Trophoblast cell (in vitro differentiated cells and primary cell): ENCODE measurements at regions not wholly inside any gene's neighbourhood (a gene's known extent, or its start where the extent isn't known, plus 50 kb on each side); places are given as distances from the start of the nearest gene placed in this dataset.
"Not testable (repeated sequence)": the region's sequence is repeated elsewhere in the genome, so short reads cannot be mapped to it uniquely, and the experiment has no call there.

ENCODE experiments used
- DNase-seq, 2 donors: peaks; one replicate each; pipeline ENCODE4 v3.0.0-alpha.2; 2016
- H2AFZ ChIP-seq: 2 replicates; pipeline ENCODE4 v1.6.1; 2013; ENCODE audit warnings: low read length, moderate library complexity, mild to moderate bottlenecking; ENCODE audit not compliant: insufficient read depth, poor library complexity
- H2AK5ac ChIP-seq: 2 replicates; pipeline ENCODE4 v1.6.1; 2013; ENCODE audit warnings: mild to moderate bottlenecking, low read length
- H2BK120ac ChIP-seq: 2 replicates; pipeline ENCODE4 v1.6.1; 2013; ENCODE audit warnings: low read length, mild to moderate bottlenecking, moderate library complexity; ENCODE audit not compliant: insufficient read depth, poor library complexity
- H2BK12ac ChIP-seq: 2 replicates; pipeline ENCODE4 v1.6.1; 2013; ENCODE audit warnings: mild to moderate bottlenecking, low read length, moderate library complexity
- H2BK5ac ChIP-seq: 2 replicates; pipeline ENCODE4 v1.6.1; 2013; ENCODE audit warnings: low read length, low read depth, moderate library complexity, mild to moderate bottlenecking; ENCODE audit not compliant: poor library complexity
- H3K14ac ChIP-seq: 2 replicates; pipeline ENCODE4 v1.6.1; 2013; ENCODE audit warnings: mild to moderate bottlenecking, low read length
- H3K18ac ChIP-seq: 2 replicates; pipeline ENCODE4 v1.6.1; 2013; ENCODE audit warnings: mild to moderate bottlenecking, low read length
- H3K23ac ChIP-seq: 2 replicates; pipeline ENCODE4 v1.6.1; 2013; ENCODE audit warnings: low read length
- H3K27ac ChIP-seq: 2 replicates; pipeline ENCODE4 v1.5.1; 2013; ENCODE audit warnings: low read depth, mild to moderate bottlenecking, inconsistent platforms, low read length, moderate library complexity
- H3K27me3 ChIP-seq: 2 replicates; pipeline ENCODE4 v1.6.1; 2013; ENCODE audit warnings: inconsistent platforms, mild to moderate bottlenecking, low read length, moderate library complexity; ENCODE audit not compliant: insufficient read depth
- H3K36me3 ChIP-seq, 2 experiments: 1 replicate in 1 of 2; 2 replicates in 1 of 2; pipeline ENCODE4 v1.6.1; 2013; ENCODE audit warnings: low read length in 2 of 2, mild to moderate bottlenecking in 2 of 2, moderate library complexity in 1 of 2; ENCODE audit not compliant: insufficient read depth in 2 of 2, control insufficient read depth in 1 of 2
- H3K4ac ChIP-seq: 2 replicates; pipeline ENCODE4 v1.6.1; 2013; ENCODE audit warnings: low read depth, mild to moderate bottlenecking, low read length, moderate library complexity
- H3K4me1 ChIP-seq, 2 experiments: 1 replicate in 1 of 2; 2 replicates in 1 of 2; pipeline ENCODE4 v1.6.1; 2013; ENCODE audit warnings: low read length in 2 of 2, mild to moderate bottlenecking in 2 of 2, moderate library complexity in 1 of 2; ENCODE audit not compliant: insufficient read depth in 2 of 2, control insufficient read depth in 1 of 2
- H3K4me2 ChIP-seq: 2 replicates; pipeline ENCODE4 v1.6.1; 2013; ENCODE audit warnings: inconsistent platforms, mild to moderate bottlenecking, low read length, moderate library complexity
- H3K4me3 ChIP-seq: 2 replicates; pipeline ENCODE4 v1.5.1; 2013; ENCODE audit warnings: mild to moderate bottlenecking, low read depth, low read length, inconsistent platforms
- H3K79me1 ChIP-seq: one replicate; pipeline ENCODE4 v1.6.1; 2013; ENCODE audit warnings: low read length
- H3K79me2 ChIP-seq: 2 replicates; pipeline ENCODE4 v1.6.1; 2013; ENCODE audit warnings: low read length, mild to moderate bottlenecking; ENCODE audit not compliant: control insufficient read depth, insufficient read depth, poor library complexity
- H3K9ac ChIP-seq: 2 replicates; pipeline ENCODE4 v1.6.1; 2013; ENCODE audit warnings: mild to moderate bottlenecking, low read length
- H3K9me3 ChIP-seq: 2 replicates; pipeline ENCODE4 v1.6.1; 2013; ENCODE audit warnings: low read depth, mild to moderate bottlenecking, control low read depth, inconsistent platforms, low read length; ENCODE audit not compliant: insufficient read depth
- H4K12ac ChIP-seq: 2 replicates; pipeline ENCODE4 v1.6.1; 2013; ENCODE audit warnings: low read depth, mild to moderate bottlenecking, low read length, moderate library complexity
- H4K8ac ChIP-seq: 2 replicates; pipeline ENCODE4 v1.6.1; 2013; ENCODE audit warnings: low read depth, mild to moderate bottlenecking, low read length, moderate library complexity
- H4K91ac ChIP-seq: one replicate; pipeline ENCODE4 v1.6.1; 2013; ENCODE audit warnings: low read depth, mild to moderate bottlenecking, low read length, moderate library complexity
- WGBS: extraction: QIAGEN DNeasy Blood & Tissue Kit; methylation state at CpG from one replicate; pipeline ENCODE4 v1.1.7; 2013; ENCODE audit warnings: missing lambda C conversion rate; ENCODE audit not compliant: insufficient read length, insufficient coverage; ENCODE audit errors: extremely low coverage; 5-methylcytosine and 5-hydroxymethylcytosine counted together

- not testable (repeated sequence) for H3K14ac ChIP-seq, H3K27me3 ChIP-seq, H3K4me2 ChIP-seq, H2AK5ac ChIP-seq, H3K36me3 ChIP-seq, H3K9ac ChIP-seq, H3K79me1 ChIP-seq, H4K91ac ChIP-seq, DNase-seq, H3K9me3 ChIP-seq, H3K4me1 ChIP-seq, H2BK120ac ChIP-seq, H3K79me2 ChIP-seq, H2BK12ac ChIP-seq, H4K12ac ChIP-seq, H3K27ac ChIP-seq, H3K18ac ChIP-seq, H2AFZ ChIP-seq, H4K8ac ChIP-seq, H3K4me3 ChIP-seq, H2BK5ac ChIP-seq, H3K23ac ChIP-seq, H3K4ac ChIP-seq
- no CpG with 5 or more reads among the region's 7 CpGs for WGBS
These were observed 116.8 kb upstream of the MTLN start for GRCh38 chr2:110329158-110329557.

DNA sequence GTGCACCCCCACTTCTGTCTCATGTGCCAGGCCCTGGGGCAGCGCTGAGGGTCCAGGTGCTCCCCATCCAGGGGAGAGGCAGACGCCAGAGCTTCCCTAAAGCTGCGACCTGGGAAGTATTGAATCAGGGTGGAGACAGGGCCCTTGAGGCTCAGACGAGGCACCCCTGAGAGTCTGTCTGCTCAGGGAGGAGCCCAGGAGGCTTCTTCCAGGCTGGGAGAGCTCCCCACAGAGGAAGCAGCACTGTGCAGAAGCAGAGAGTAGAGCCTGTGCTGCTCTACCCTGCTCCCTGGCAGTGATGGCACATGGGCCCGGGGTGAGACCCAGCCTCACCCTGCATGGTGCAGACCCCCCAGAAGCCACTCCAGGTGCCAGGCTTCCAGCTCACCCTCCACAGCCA lies 116.3 kb upstream of the MTLN start:
- not testable (repeated sequence) for H3K27me3 ChIP-seq, H3K4ac ChIP-seq, H4K8ac ChIP-seq, H3K4me3 ChIP-seq, H2BK12ac ChIP-seq, H2AFZ ChIP-seq, H3K4me1 ChIP-seq, H3K9me3 ChIP-seq, H3K36me3 ChIP-seq, H3K79me1 ChIP-seq, H3K9ac ChIP-seq, H4K91ac ChIP-seq, H3K79me2 ChIP-seq, H3K23ac ChIP-seq, H4K12ac ChIP-seq, H3K14ac ChIP-seq, H2AK5ac ChIP-seq, H2BK120ac ChIP-seq, H3K4me2 ChIP-seq, H3K18ac ChIP-seq, DNase-seq, H2BK5ac ChIP-seq, H3K27ac ChIP-seq
- no CpG with 5 or more reads among the region's 5 CpGs for WGBS

DNA sequence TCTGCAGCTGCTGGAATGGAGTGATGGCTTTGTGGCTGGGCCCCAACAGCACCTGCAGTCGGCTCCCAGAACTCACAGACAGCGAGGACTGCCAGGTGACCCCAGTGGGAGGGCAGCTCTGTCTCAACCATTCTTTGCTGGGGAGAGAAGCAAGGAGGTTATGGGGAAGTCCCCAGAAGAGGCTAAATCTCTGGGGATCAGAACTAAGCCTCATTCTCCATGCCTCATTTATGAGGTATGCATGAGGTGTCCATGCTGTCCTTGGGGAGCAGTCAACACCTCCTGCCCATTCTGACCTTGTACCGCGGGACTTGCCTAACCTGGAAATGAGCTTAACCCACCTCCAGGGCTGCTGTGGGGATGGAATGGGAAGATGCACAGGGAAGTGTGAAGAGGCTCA lies 111.5 kb upstream of the MTLN start:
- not testable (repeated sequence) for H3K36me3 ChIP-seq, H3K23ac ChIP-seq, H3K9me3 ChIP-seq, H3K79me2 ChIP-seq, H3K4me2 ChIP-seq, H3K9ac ChIP-seq, H2AFZ ChIP-seq, H3K79me1 ChIP-seq, H2BK120ac ChIP-seq, H3K4me3 ChIP-seq, H4K12ac ChIP-seq, H3K14ac ChIP-seq, H3K27me3 ChIP-seq, H3K27ac ChIP-seq, H3K4ac ChIP-seq, H2AK5ac ChIP-seq, H3K4me1 ChIP-seq, H2BK5ac ChIP-seq, H3K18ac ChIP-seq, H2BK12ac ChIP-seq, H4K91ac ChIP-seq, DNase-seq, H4K8ac ChIP-seq
- no CpG with 5 or more reads among the region's 4 CpGs for WGBS

DNA sequence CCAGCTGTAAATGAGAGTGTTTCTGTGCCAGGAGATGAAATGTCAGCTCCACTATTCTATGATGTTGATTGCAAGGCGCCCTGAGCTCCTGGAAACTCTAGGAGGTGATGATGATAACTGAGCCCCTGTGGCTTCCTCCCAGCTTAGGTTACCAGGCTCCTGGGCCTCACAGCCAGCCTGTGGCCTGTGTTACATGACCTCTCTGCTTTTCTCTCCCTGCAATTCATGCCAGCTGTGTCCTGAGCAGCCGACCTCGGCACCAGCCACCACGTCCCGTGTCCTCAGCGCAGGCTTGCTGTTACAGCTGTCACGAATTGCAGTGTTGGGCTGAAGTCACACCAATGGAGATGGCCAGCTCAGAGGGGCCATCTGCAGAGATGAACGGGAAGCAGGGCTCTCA lies 110.2 kb upstream of the MTLN start:
- not testable (repeated sequence) for H3K36me3 ChIP-seq, H3K23ac ChIP-seq, H3K4me3 ChIP-seq, DNase-seq, H3K4me2 ChIP-seq, H3K79me2 ChIP-seq, H3K4ac ChIP-seq, H2AK5ac ChIP-seq, H4K8ac ChIP-seq, H3K14ac ChIP-seq, H3K18ac ChIP-seq, H3K79me1 ChIP-seq, H3K27ac ChIP-seq, H3K4me1 ChIP-seq, H2BK5ac ChIP-seq, H2BK120ac ChIP-seq, H2AFZ ChIP-seq, H4K91ac ChIP-seq, H2BK12ac ChIP-seq, H3K9me3 ChIP-seq, H3K27me3 ChIP-seq, H4K12ac ChIP-seq, H3K9ac ChIP-seq
- no CpG with 5 or more reads among the region's 8 CpGs for WGBS
